Muscle of arm (tissue), 1 donor: ENCODE measurements at regions not wholly inside any gene's neighbourhood (a gene's known extent, or its start where the extent isn't known, plus 50 kb on each side); places are given as distances from the start of the nearest gene placed in this dataset.

Source experiments
- DNase-seq: peaks from one replicate; pipeline ENCODE4 v3.0.0-alpha.2; 2013

GRCh38 chr4:166363198-166363597, 490.2 kb downstream of the TLL1 start:
- no peak for DNase-seq

- no peak for DNase-seq
Measured at GRCh38 chr4:166366012-166366411, 493.0 kb downstream of the TLL1 start.

DNA sequence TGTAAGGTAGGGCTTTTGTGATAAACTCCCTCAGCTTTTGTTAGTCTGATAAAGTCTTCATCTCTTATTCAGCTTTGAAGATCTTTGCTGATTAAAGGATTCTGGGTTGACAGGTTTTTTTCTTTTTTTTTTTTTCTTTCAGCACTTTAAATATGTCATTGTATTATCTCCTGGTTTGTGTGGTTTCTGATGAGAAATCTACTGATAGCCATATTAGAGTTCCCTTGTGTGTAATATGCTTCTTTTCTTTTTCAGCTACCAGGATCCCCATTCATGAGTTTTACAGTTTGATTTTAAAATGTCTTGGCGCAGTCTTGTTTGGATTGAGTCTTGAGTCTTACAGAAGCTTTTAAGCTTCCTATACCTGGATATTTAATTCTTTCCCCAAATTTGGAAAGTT, 504.5 kb downstream of the TLL1 start:
- no peak for DNase-seq

DNA sequence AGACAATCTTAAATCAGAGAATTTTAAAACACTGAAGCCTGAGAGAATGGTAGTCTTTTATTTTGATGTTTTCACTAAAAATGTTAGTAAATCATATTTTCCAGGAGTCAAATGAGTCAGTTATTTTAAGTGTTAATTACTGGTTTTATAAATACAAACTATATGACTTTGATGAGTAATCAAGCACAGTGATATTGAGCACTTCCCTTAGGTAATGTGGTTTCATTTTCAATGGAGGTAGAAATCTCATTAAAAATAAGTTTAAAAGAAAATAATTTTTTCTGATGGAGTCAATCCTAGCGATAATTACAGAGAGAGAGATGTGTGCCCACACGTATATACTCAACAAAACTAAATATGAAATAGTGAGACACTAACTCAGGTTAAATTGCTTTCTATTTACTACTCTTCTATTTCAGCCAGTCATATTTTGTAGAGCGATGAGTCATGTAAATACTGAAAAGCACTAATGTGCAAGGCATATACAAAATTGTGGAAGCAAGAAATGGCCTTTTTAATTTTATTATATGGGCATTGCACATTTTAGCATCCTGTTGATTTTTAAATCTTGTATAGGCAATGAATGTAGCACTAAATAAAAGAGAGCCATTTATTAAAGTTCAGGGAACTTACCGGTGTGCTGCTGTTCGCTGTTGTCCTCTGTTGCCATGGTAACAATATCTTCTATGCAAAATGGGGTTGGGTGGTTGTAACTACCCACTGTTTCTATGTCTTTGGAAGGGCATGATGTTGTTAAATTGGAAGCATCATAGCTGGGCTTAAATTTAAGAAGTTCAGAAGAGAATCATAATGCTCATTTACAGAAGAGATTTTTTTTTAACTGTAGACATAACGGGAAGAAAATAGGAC, 513.7 kb downstream of the TLL1 start:
- DNase-seq = no peak

DNA sequence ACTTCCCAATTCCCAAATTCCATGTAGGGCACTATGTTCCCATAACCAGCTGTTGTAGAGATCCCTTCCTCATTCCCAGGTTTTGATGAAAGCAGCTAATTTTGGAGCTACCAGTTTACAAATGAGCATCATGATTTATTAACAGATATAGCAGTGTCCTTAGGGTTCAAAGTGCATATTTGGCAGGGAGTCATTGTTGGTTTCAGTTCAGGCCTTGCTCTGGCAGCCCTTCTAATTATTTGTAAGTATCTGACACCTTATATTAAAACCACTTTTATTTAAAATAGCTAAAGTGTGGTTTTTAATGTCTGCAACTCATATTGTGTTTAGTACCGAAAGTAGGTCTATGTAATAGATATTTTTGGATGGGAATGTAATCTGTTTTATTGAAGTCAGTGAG, 518.5 kb downstream of the TLL1 start:
- DNase-seq = no peak

- no peak for DNase-seq
Measured at GRCh38 chr4:166399021-166399420, 526.0 kb downstream of the TLL1 start.

GRCh38 chr4:166400270-166400894, 527.3 kb downstream of the TLL1 start:
- DNase-seq = no peak

DNA sequence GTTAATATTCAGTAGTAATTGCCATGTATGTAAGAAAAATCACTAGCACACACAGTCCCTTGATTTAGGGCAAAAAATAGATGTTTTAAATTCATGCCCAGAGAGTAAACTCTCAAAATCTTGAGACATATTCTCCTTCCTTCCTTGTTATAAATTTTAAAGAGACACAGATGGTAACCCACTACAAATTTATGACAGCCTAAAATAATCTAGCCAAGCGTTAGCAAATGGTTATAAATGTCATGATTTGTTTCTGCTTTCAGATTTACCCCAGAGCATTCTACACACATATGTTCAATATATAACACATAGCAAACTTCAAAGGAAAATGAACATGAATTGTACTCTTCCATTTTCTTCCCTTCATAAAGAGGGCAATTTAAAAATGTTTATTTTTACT, 540.3 kb downstream of the TLL1 start:
- no peak for DNase-seq

GRCh38 chr4:166414431-166414830, 541.4 kb downstream of the TLL1 start:
- DNase-seq = no peak

DNA sequence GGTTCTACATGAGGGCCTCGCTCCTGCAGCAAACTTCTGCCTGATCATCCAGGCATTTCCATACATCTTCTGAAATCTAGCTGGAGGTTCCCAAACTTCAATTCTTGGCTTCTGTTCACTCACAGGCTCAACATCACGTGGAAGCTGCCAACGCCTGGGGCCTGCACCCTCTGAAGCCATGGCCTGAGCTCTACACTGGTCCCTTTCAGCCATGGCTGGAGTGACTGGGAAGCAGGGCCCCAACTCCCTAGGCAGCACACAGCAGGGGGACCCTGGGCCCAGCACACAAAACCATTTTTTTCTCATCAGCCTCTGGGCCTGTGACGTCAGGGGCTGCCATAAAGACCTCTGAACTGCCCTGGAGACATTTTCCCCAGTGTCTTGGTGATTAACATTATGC, 542.7 kb downstream of the TLL1 start:
- no peak for DNase-seq

DNA sequence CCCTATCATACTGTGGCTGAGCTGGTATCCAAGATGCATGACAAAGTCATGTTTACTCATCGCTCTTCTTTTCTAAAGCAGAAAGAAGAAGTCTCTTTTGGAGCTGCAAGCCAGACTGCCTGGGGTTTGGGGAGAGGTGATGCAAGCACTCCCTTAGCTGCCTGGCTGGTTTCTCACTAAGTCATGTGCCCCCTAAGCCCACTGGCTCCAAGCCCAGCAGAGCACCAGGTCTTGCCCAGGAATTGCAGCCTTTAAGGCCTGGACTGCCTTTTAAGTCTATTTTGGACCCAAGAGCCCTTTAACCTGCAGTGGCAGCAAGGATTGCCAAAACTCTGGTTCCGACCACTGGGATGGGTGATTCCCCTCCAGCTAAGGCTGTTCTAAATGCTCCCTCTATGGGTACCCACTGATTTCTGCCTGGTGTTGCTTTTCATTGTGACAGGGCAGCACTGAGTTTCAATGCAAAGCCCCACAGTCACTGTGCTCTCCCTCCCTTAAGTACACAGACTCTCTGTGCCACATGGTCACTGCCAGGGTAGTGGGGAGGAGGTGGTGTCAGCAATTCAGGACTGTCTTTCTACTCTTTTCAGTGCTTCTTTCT, 548.6 kb downstream of the TLL1 start:
- no peak for DNase-seq

DNA sequence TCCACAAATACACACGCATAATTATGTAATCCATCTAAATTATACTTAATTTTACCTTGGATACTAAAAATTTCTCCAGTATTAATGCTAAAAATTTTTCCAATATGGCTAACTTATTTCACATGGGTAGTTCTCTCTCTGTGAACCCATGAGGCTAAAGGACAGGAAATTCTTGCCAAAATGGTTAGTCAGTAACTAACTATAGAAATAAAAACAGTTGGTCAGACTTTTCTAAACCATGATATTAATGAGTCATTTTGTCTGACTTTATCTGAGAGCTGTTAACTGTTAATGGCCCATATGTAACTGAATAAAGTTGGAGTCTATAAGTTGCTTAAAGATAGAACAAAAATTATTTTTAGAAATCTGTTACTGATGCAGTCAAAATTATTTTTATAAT, 549.4 kb downstream of the TLL1 start:
- DNase-seq = no peak

GRCh38 chr4:166426300-166426863, 553.3 kb downstream of the TLL1 start:
- no peak for DNase-seq

- DNase-seq = no peak
Measured at GRCh38 chr4:166432125-166432524, 559.1 kb downstream of the TLL1 start.

DNA sequence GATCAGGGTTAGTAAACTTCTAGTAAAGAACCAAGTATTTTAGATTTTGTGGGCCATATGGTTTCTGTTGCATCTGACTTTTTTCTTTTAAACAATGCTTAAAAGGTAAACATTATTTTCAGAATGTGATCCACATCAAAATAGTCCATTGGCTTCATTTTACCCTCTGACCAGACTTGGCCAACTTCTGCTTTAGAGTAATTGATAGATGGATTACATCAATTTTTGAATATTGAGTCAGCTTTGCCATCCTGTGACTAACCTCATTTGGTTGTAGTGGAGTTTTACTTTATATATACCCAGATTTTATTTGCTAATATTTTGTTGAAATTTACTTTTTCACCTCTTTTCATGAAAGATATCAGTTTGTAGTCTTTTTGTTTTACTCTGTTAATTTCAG, 559.8 kb downstream of the TLL1 start:
- DNase-seq = no peak

DNA sequence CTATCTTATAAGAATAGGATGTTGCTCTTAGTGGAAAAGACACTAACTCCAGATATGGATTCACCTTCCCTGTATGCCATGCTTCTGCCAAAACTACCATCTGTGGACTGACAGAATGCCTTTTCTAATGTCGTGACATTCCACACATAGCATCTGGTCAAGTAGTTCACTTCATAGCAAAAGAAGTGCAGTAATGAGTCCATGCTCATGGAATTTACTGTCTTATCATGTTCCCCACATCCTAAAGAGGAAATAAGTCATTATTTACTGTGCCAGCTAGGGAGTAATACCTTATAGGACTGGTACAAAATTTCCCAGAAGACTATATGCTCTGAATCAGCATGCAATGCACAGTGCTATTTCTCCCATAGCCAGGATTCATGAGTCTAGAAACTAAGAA, 562.4 kb downstream of the TLL1 start:
- no peak for DNase-seq

DNA sequence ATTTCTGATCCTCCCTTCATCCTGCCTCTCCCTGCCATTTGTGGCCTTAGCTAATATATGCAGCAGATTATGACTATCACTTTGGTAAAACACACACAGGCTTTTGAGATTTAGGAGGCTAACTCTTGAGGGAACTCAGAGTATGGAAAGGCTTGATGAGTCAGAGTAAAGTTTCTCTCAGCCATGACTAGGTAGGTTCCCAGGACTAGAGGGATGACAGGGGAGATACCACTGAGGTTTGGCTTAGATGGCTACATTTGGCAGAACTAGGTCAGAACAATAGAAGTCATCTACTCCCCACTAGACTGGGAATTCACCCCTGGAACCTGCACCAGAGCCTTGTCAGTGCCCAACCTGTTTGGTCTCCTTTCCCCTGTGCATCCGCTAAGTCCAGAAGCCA, 585.7 kb downstream of the TLL1 start:
- no peak for DNase-seq

GRCh38 chr4:166459621-166460020, 586.6 kb downstream of the TLL1 start:
- DNase-seq = no peak

DNA sequence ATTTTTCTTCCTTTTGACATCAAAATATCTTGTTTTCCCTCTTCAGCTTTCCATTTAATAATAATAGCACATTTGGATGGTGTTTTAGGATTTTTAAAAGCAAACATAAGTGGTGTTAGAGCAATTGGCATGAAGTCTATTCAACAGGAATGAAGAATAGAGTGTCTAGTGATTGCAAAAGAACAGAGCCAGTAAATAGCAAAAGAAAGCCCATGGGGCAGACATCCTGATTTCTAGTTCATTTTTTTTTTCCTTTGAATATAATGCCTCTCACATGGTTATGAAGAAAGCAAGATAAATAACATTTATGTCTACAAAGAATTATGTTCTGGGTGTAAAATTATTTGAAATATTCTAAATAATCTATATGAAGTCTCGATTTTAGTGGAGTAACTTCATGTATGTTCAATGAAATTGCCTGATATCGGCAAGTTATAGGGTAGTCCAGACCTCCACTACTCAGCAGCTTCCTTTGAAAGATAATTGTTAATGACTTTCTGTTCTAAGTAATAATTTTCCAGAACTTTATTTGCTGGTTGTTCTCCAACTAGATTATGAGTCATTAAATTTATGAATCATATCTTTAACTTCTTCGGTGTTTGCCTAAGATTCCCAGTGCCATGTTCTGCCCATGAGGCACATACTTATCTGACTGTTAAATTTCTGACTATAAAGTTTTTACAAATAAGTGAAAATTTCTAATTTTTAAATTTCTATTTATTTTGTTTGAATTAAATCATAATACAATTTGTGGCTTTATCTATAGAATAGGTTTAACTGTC, 587.9 kb downstream of the TLL1 start:
- DNase-seq = no peak

DNA sequence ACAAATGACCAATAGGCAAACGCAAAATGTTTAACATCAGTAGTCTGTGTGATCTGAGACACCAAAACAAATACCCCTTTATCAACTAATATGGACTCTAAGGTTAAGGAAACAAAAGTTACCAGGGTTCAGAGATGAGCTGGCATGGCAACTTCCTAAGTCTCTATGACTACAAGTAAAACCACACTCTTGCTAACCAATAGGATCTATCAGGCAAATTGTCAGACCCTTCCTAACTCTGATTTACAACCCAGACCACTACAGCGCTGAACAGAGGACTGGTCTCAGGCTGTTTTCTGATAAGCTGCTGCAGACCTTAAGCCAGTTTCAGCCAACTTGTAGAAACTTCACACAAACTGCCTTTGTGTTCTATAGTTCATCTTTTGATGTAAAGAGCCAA, 608.0 kb downstream of the TLL1 start:
- DNase-seq = no peak

DNA sequence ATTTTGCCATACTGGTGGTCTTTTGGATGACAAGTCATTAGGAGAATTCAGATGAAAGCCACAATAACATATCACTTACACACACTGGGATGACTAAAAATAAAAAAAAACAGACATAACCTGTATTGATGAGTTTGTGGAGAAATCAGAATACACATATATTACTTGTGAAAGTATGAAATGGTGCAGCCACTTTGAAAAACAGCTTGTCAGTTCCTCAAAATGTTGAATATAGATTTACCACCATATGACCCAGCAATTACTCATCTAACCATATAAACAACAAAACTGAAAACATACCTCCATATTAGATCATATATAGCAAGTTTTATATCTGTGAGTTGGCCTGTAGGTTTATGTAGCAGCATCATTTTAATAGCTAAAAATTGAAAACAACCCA, 608.7 kb downstream of the TLL1 start:
- DNase-seq = no peak

- no peak for DNase-seq
Measured at GRCh38 chr4:166482758-166483157, 609.7 kb downstream of the TLL1 start.
